MM.1S (cell line): ENCODE measurements at regions not wholly inside any gene's neighbourhood (a gene's known extent, or its start where the extent isn't known, plus 50 kb on each side); places are given as distances from the start of the nearest gene placed in this dataset.

Experiments used
- DNase-seq: peaks from one replicate; pipeline ENCODE4 v3.0.0-alpha.2; 2015
- H2AFZ ChIP-seq: fragments of 300-600 bp; sonication (generic); 2 replicates; pipeline ENCODE4 v1.6.0; 2016; ENCODE audit warnings: antibody characterized with exemption, low read length
- H3F3A ChIP-seq: fragments of 300-600 bp; sonication (generic); 2 replicates; pipeline ENCODE4 v1.6.1; 2016; ENCODE audit warnings: mild to moderate bottlenecking, antibody characterized with exemption, low read length, moderate library complexity, mixed read lengths; ENCODE audit not compliant: insufficient read depth
- H3K27ac ChIP-seq: fragments of 300-600 bp; sonication (generic); 2 replicates; pipeline ENCODE4 v1.5.1; 2016; ENCODE audit warnings: mild to moderate bottlenecking, low read length
- H3K27me3 ChIP-seq: fragments of 300-600 bp; sonication (generic); replicated peaks from 2 replicates; pipeline ENCODE4 v1.6.0; 2016; ENCODE audit warnings: low read length; ENCODE audit not compliant: insufficient read depth
- H3K36me3 ChIP-seq: fragments of 300-600 bp; sonication (generic); replicated peaks from 2 replicates; pipeline ENCODE4 v1.6.1; 2016; ENCODE audit warnings: mild to moderate bottlenecking, low read length, mixed read lengths; ENCODE audit not compliant: insufficient read depth
- H3K4me1 ChIP-seq: fragments of 300-600 bp; sonication (generic); 2 replicates; pipeline ENCODE4 v1.6.1; 2016; ENCODE audit warnings: low read length, mixed read lengths
- H3K4me2 ChIP-seq: fragments of 300-600 bp; sonication (generic); 2 replicates; pipeline ENCODE4 v1.6.0; 2016; ENCODE audit warnings: low read depth, low read length
- H3K4me3 ChIP-seq: fragments of 300-600 bp; sonication (generic); 2 replicates; pipeline ENCODE4 v1.5.1; 2016; ENCODE audit warnings: low read length, mixed read lengths
- H3K79me2 ChIP-seq: fragments of 300-600 bp; sonication (generic); 2 replicates; pipeline ENCODE4 v1.6.1; 2016; ENCODE audit warnings: mixed run types, low read length, mixed read lengths
- H3K9ac ChIP-seq: fragments of 300-600 bp; sonication (generic); 2 replicates; pipeline ENCODE4 v1.6.1; 2016; ENCODE audit warnings: low read length, mixed read lengths
- H3K9me2 ChIP-seq: fragments of 300-600 bp; sonication (generic); replicated peaks from 2 replicates; pipeline ENCODE4 v1.6.1; 2016; ENCODE audit warnings: mild to moderate bottlenecking, low read length, mixed read lengths; ENCODE audit not compliant: insufficient read depth
- H3K9me3 ChIP-seq: fragments of 300-600 bp; sonication (generic); replicated peaks from 2 replicates; pipeline ENCODE4 v1.6.1; 2016; ENCODE audit warnings: mild to moderate bottlenecking, low read length, mixed read lengths; ENCODE audit not compliant: insufficient read depth
- H4K20me1 ChIP-seq: fragments of 300-600 bp; sonication (generic); 2 replicates; pipeline ENCODE4 v1.6.1; 2016; ENCODE audit warnings: mild to moderate bottlenecking, low read length, moderate library complexity, mixed read lengths; ENCODE audit not compliant: insufficient read depth
- EZH2 ChIP-seq: fragments of 300-600 bp; sonication (generic); optimal IDR thresholded peaks from 2 replicates; pipeline ENCODE3; 2017; ENCODE audit warnings: low read depth, mild to moderate bottlenecking, antibody characterized with exemption, low read length, mixed read lengths
- EZH2phosphoT487 ChIP-seq: fragments of 300-600 bp; sonication (generic); IDR thresholded peaks from 2 replicates; pipeline ENCODE4 v1.6.1; 2018; ENCODE audit warnings: antibody characterized with exemption, low read length
- TF ChIP-seq, protein P1 (sequence below): fragments of 300-600 bp; sonication (generic); IDR thresholded peaks from 2 replicates; pipeline ENCODE4 v1.5.1; 2016; ENCODE audit warnings: antibody characterized with exemption, low read length, mixed read lengths

DNA sequence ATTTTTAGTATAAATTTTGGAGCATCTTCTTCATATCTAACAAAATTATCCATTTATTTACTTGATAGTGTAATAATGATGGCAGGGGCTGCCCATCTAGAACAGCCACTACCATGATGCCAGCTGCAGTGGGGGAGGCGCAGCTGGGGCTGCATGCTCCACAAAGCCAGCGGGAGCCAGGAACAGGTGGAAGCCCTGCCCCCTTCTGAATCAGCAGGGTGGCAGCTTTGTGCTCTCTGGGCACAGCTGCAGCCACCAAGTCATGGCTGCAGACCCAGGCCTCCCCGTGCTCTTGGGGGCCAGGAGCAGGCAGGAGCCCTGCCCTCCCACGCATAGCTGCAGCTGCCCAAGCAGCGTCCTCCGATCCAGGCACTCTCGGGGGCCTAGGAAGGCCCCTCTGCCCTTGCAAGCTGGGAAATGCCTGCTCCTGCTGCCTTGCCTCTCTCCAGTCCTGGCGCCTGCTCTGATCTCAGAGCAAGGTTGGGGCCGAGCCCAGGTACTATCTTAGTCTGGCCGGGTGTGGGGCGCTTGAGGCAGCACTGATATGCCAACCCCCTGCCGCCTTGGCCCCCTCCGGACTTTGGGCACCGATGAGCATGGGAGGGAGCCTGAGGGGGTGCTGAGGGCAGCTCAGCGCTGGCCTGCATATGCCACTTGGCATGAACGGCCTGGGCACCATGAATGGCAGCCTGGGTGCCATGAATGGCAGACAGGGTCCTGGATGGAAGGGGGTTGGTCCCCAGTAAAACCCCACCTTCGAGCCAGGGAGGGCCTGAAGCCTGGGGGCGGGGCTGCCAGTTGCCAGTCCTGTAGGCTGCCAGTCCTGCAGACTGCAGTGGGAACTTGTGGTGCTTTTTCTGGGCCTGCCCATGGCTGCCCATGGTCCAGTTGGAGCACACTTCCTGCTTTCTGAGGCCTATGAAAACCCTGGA lies 1110.8 kb upstream of the POT1 start:
- TF ChIP-seq EZH2phosphoT487: no peak
- TF ChIP-seq, protein P1, sequence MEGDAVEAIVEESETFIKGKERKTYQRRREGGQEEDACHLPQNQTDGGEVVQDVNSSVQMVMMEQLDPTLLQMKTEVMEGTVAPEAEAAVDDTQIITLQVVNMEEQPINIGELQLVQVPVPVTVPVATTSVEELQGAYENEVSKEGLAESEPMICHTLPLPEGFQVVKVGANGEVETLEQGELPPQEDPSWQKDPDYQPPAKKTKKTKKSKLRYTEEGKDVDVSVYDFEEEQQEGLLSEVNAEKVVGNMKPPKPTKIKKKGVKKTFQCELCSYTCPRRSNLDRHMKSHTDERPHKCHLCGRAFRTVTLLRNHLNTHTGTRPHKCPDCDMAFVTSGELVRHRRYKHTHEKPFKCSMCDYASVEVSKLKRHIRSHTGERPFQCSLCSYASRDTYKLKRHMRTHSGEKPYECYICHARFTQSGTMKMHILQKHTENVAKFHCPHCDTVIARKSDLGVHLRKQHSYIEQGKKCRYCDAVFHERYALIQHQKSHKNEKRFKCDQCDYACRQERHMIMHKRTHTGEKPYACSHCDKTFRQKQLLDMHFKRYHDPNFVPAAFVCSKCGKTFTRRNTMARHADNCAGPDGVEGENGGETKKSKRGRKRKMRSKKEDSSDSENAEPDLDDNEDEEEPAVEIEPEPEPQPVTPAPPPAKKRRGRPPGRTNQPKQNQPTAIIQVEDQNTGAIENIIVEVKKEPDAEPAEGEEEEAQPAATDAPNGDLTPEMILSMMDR: no peak
- no peak for TF ChIP-seq EZH2

DNA sequence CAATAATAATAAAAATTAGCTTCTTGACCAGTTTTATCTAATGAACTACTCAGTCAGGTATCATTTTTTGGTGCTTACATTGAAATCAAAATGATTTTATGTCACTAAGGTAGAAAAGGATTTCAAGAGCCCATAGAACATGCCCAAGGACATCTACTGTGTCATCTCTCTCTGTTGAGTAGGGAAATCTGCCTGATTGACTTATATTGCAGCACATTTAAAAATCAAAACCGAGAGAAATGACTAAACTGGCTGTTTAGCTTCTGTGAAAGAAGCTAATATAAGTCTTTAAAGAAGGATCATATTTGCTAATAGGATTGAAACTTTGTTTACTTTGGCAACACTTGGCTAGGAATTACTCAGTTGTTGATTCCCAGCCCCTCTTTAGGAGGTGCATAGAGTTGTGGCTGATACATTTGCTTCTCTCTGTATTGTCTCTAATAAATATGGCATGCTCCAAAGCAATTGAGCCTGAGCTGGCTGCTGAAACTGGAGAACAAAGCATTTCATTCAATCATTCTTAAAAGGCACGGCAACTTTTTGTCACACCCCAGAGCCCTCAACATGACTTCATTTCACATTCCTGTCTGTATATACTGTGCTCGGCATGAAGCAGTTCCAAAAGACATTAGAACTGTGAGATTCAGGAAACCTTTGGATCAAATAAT lies 1096.9 kb upstream of the POT1 start:
- DNase-seq: no peak
- Histone ChIP-seq H4K20me1 (no peaks in the 10 kb centered on the region), H3K9ac (no peak overlapping the region), H2AFZ (0 out of 2 replicates have a peak overlapping the region, but pooled peaks have one; percentile 2), H3K27ac (no peak overlapping the region), H3K79me2 (no peaks in the 10 kb centered on the region), H3F3A (no peaks in the 10 kb centered on the region), H3K4me2 (no peak overlapping the region), H3K4me1 (0 out of 2 replicates have a peak, but pooled peaks cover 3% of the 10 kb centered on the region), H3K27me3 (no peaks in the 10 kb centered on the region), H3K36me3 (no peaks in the 10 kb centered on the region), H3K9me3 (no peaks in the 10 kb centered on the region), H3K4me3 (no peak overlapping the region), H3K9me2 (no peaks in the 10 kb centered on the region)
- no peak for TF ChIP-seq EZH2
- TF ChIP-seq, protein P1: no peak
- no peak for TF ChIP-seq EZH2phosphoT487

More for the DNA sequence above, 1110.8 kb upstream of the POT1 start:
- Histone ChIP-seq H3K27ac (no peak overlapping the region), H3K4me1 (no peaks in the 10 kb centered on the region), H3K9me2 (no peaks in the 10 kb centered on the region), H3K9me3 (no peaks in the 10 kb centered on the region), H4K20me1 (no peaks in the 10 kb centered on the region), H2AFZ (no peak overlapping the region), H3F3A (no peaks in the 10 kb centered on the region), H3K4me3 (no peak overlapping the region), H3K27me3 (no peaks in the 10 kb centered on the region), H3K4me2 (no peak overlapping the region), H3K36me3 (no peaks in the 10 kb centered on the region), H3K79me2 (no peaks in the 10 kb centered on the region), H3K9ac (no peak overlapping the region)
- DNase-seq: no peak

DNA sequence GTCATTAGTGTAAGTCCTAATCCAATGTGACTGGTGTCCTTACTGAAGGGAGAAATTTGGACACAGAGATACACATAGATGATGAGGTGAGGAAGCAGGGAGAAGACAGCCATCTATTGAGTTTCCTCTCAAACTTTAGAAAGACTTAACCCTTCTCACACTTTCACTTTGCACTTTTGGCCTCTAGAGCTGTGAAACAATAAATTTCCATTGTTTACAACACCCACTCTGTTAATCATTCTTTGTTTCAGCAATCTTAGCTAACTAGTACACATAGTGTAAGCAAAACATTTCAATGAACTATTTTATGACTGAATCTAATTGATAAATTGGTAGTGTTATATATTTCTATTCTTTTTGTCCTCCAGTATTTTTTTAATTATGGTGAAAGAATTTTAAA lies 1092.8 kb upstream of the POT1 start:
- no peak overlapping the region for H3K27ac ChIP-seq
- DNase-seq: no peak
- H3K79me2 ChIP-seq: no peaks in the 10 kb centered on the region
- no peak overlapping the region for H2AFZ ChIP-seq
- H3K9me3 ChIP-seq: no peaks in the 10 kb centered on the region
- H3K9ac ChIP-seq: no peak overlapping the region
- 0 out of 2 replicates have a peak, but pooled peaks cover 3% of the 10 kb centered on the region for H3K4me1 ChIP-seq
- H3K27me3 ChIP-seq: no peaks in the 10 kb centered on the region
- no peaks in the 10 kb centered on the region for H4K20me1 ChIP-seq
- no peaks in the 10 kb centered on the region for H3K36me3 ChIP-seq
- H3K9me2 ChIP-seq: no peaks in the 10 kb centered on the region
- H3K4me3 ChIP-seq: no peak overlapping the region
- H3K4me2 ChIP-seq: no peak overlapping the region
- no peaks in the 10 kb centered on the region for H3F3A ChIP-seq
- TF ChIP-seq EZH2phosphoT487 (no peak), EZH2 (no peak)
- TF ChIP-seq, protein P1: no peak
